Lower leg skin (tissue), 3 donors: ENCODE measurements at regions not wholly inside any gene's neighbourhood (a gene's known extent, or its start where the extent isn't known, plus 50 kb on each side); places are given as distances from the start of the nearest gene placed in this dataset.

Experiments
- POLR2A ChIP-seq, 2 donors: fragments of 450-650 bp; IDR thresholded peaks; one replicate each; pipeline ENCODE4 v1.6.1; 2016 to 2017; ENCODE audit warnings: antibody characterized with exemption in 2 of 2, mild to moderate bottlenecking in 1 of 2, moderate library complexity in 1 of 2
- TF ChIP-seq, protein P1 (sequence below), 3 donors: fragments of 450-650 bp; IDR thresholded peaks; one replicate each; pipeline ENCODE4 v1.5.1; 2016; ENCODE audit warnings: antibody characterized with exemption in 3 of 3, mild to moderate bottlenecking in 3 of 3, moderate library complexity in 2 of 3

DNA sequence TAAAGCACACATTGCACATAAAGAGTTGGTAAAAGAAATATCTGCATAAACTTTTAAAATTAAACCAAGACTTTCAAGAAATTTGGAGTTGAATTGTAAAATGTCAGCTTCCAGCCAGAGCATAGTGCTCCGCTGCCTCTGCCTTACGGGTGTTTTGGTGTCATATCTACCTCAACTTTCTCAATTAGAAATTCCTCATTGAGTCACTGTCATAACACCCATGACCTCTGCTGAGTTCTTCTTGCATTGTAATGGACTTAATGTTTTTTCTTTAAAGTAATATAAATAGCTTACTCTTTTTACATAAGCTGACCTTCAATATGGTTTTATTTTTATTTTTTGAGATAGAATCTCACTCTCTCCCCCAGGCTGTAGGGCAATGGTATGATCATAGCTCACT is 551.0 kb upstream of the NBEA start:
- TF ChIP-seq, protein P1, sequence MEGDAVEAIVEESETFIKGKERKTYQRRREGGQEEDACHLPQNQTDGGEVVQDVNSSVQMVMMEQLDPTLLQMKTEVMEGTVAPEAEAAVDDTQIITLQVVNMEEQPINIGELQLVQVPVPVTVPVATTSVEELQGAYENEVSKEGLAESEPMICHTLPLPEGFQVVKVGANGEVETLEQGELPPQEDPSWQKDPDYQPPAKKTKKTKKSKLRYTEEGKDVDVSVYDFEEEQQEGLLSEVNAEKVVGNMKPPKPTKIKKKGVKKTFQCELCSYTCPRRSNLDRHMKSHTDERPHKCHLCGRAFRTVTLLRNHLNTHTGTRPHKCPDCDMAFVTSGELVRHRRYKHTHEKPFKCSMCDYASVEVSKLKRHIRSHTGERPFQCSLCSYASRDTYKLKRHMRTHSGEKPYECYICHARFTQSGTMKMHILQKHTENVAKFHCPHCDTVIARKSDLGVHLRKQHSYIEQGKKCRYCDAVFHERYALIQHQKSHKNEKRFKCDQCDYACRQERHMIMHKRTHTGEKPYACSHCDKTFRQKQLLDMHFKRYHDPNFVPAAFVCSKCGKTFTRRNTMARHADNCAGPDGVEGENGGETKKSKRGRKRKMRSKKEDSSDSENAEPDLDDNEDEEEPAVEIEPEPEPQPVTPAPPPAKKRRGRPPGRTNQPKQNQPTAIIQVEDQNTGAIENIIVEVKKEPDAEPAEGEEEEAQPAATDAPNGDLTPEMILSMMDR (IDR thresholded peaks at IDR 0.05) = no peak
- TF ChIP-seq POLR2A (IDR thresholded peaks at IDR 0.05) = no peak
